SK-N-SH treated with all-trans-retinoic acid at 6 μM for 48 hours (cell line): ENCODE measurements at regions not wholly inside any gene's neighbourhood (a gene's known extent, or its start where the extent isn't known, plus 50 kb on each side); places are given as distances from the start of the nearest gene placed in this dataset.

Experiments
- ARNTL ChIP-seq: fragments of 450-650 bp; formaldehyde crosslinking; IDR thresholded peaks from 2 replicates; pipeline ENCODE4 v1.5.0; 2020; ENCODE audit warnings: low read depth, mild to moderate bottlenecking, moderate library complexity, borderline replicate concordance
- CREB5 ChIP-seq: fragments of 250-450 bp; sonication (Bioruptor Pico); IDR thresholded peaks from 2 replicates; pipeline ENCODE4 v1.5.1; 2020; ENCODE audit warnings: low read depth, mild to moderate bottlenecking, moderate library complexity
- ESRRG ChIP-seq: fragments of 250-450 bp; sonication (Bioruptor Pico); IDR thresholded peaks from 2 replicates; pipeline ENCODE4 v1.6.1; 2021; ENCODE audit warnings: mild to moderate bottlenecking
- GLIS3 ChIP-seq: fragments of 250-450 bp; sonication (Bioruptor Pico); IDR thresholded peaks from 2 replicates; pipeline ENCODE4 v1.5.0; 2020; ENCODE audit warnings: mild to moderate bottlenecking, moderate library complexity
- ISL1 ChIP-seq: fragments of 250-450 bp; sonication (Bioruptor Pico); IDR thresholded peaks from 2 replicates; pipeline ENCODE4 v2.1.2; 2022; ENCODE audit warnings: mild to moderate bottlenecking, moderate library complexity
- OSR1 ChIP-seq: fragments of 250-450 bp; sonication (Bioruptor Pico); IDR thresholded peaks from 2 replicates; pipeline ENCODE4 v1.8.0; 2022; ENCODE audit warnings: moderate library complexity, mild to moderate bottlenecking, inconsistent platforms
- PPARA ChIP-seq: fragments of 250-450 bp; sonication (Bioruptor Pico); IDR thresholded peaks from 2 replicates; pipeline ENCODE4 v1.5.0; 2020; ENCODE audit warnings: mild to moderate bottlenecking, borderline replicate concordance
- RARB ChIP-seq: fragments of 250-450 bp; sonication (Bioruptor Pico); IDR thresholded peaks from 2 replicates; pipeline ENCODE4 v1.8.0; 2021; ENCODE audit warnings: mild to moderate bottlenecking, moderate library complexity
- SNAI2 ChIP-seq: fragments of 250-450 bp; sonication (Bioruptor Pico); IDR thresholded peaks from 2 replicates; pipeline ENCODE4 v1.5.0; 2020; ENCODE audit warnings: mild to moderate bottlenecking, moderate library complexity
- ZFP3 ChIP-seq: fragments of 250-450 bp; sonication (Bioruptor Pico); IDR thresholded peaks from 2 replicates; pipeline ENCODE4 v1.5.0; 2020; ENCODE audit warnings: mild to moderate bottlenecking, moderate library complexity
- ZFP30 ChIP-seq: fragments of 450-650 bp; formaldehyde crosslinking; IDR thresholded peaks from 2 replicates; pipeline ENCODE4 v1.5.0; 2022; ENCODE audit warnings: mild to moderate bottlenecking, moderate library complexity
- ZNF8 ChIP-seq: fragments of 450-650 bp; formaldehyde crosslinking; IDR thresholded peaks from 2 replicates; pipeline ENCODE4 v1.5.0; 2020; ENCODE audit warnings: mild to moderate bottlenecking, moderate library complexity
- TF ChIP-seq, protein P1 (sequence below): fragments of 250-450 bp; sonication (Bioruptor Pico); IDR thresholded peaks from 2 replicates; pipeline ENCODE4 v1.5.0; 2020; ENCODE audit warnings: mild to moderate bottlenecking, moderate library complexity
- TF ChIP-seq, protein P2 (sequence below): fragments of 250-450 bp; sonication (Bioruptor Pico); IDR thresholded peaks from 2 replicates; pipeline ENCODE4 v1.5.1; 2021; ENCODE audit warnings: mild to moderate bottlenecking, moderate library complexity

DNA sequence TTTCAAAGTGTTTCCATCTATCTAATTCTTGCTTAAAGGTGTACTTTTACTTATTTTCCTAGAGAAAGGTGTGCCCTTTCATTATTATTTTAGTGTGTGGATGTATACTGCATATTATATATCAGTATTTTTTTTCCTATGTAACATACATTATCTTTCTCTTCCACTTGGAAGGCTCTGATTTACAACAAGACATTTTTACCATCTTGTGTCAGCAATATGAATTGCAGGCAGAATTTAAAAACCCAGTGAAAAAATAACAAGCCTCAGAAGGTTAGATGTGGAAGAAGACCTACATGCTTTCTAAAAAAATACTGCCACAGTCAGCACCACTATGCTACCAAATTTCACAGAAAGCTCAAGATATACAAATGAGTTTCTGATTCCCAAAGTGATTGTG is 327.7 kb upstream of the STEAP1 start:
- no peak for TF ChIP-seq SNAI2 (CRISPR knock-in tag)
- TF ChIP-seq GLIS3 (CRISPR knock-in tag): no peak
- no peak for TF ChIP-seq ESRRG
- TF ChIP-seq, protein P1, sequence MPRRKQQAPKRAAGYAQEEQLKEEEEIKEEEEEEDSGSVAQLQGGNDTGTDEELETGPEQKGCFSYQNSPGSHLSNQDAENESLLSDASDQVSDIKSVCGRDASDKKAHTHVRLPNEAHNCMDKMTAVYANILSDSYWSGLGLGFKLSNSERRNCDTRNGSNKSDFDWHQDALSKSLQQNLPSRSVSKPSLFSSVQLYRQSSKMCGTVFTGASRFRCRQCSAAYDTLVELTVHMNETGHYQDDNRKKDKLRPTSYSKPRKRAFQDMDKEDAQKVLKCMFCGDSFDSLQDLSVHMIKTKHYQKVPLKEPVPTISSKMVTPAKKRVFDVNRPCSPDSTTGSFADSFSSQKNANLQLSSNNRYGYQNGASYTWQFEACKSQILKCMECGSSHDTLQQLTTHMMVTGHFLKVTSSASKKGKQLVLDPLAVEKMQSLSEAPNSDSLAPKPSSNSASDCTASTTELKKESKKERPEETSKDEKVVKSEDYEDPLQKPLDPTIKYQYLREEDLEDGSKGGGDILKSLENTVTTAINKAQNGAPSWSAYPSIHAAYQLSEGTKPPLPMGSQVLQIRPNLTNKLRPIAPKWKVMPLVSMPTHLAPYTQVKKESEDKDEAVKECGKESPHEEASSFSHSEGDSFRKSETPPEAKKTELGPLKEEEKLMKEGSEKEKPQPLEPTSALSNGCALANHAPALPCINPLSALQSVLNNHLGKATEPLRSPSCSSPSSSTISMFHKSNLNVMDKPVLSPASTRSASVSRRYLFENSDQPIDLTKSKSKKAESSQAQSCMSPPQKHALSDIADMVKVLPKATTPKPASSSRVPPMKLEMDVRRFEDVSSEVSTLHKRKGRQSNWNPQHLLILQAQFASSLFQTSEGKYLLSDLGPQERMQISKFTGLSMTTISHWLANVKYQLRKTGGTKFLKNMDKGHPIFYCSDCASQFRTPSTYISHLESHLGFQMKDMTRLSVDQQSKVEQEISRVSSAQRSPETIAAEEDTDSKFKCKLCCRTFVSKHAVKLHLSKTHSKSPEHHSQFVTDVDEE (CRISPR knock-in tag): no peak
- TF ChIP-seq ZFP3 (CRISPR knock-in tag): no peak
- TF ChIP-seq ARNTL: no peak
- TF ChIP-seq ZFP30 (CRISPR knock-in tag): no peak
- no peak for TF ChIP-seq ZNF8 (CRISPR knock-in tag)
- TF ChIP-seq ISL1 (CRISPR knock-in tag): no peak
- no peak for TF ChIP-seq OSR1 (CRISPR knock-in tag)
- TF ChIP-seq RARB (CRISPR knock-in tag): no peak
- TF ChIP-seq PPARA: no peak
- TF ChIP-seq, protein P2, sequence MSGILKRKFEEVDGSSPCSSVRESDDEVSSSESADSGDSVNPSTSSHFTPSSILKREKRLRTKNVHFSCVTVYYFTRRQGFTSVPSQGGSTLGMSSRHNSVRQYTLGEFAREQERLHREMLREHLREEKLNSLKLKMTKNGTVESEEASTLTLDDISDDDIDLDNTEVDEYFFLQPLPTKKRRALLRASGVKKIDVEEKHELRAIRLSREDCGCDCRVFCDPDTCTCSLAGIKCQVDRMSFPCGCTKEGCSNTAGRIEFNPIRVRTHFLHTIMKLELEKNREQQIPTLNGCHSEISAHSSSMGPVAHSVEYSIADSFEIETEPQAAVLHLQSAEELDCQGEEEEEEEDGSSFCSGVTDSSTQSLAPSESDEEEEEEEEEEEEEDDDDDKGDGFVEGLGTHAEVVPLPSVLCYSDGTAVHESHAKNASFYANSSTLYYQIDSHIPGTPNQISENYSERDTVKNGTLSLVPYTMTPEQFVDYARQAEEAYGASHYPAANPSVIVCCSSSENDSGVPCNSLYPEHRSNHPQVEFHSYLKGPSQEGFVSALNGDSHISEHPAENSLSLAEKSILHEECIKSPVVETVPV (CRISPR knock-in tag): no peak
- TF ChIP-seq CREB5 (CRISPR knock-in tag): no peak
